ENCODE measurements at regions not wholly inside any gene's neighbourhood (a gene's known extent, or its start where the extent isn't known, plus 50 kb on each side); places are given as distances from the start of the nearest gene placed in this dataset.

- DNase-seq (ENCODE audit: low read depth, low spot score): no peak
- no peaks in the 10 kb centered on the region for H3K27me3 ChIP-seq (ENCODE audit: control insufficient read depth, insufficient read depth, low read length)
- no peaks in the 10 kb centered on the region for H3K36me3 ChIP-seq (ENCODE audit: control insufficient read depth, insufficient read depth, low read length)
- in situ Hi-C loops (cut with HindIII; ENCODE audit: low pct_unique_long_range_greater_than_20kb, low sequenced_read_pairs) (no loop called here), intact Hi-C loops (cut with micrococcal nuclease; ENCODE audit: unreplicated experiment) (no loop called here)
- TF ChIP-seq SIN3A (IDR thresholded peaks at IDR 0.05; ENCODE audit: borderline replicate concordance, insufficient read depth, low read depth, low read length) (no peak), TCF7L2 (IDR thresholded peaks at IDR 0.05; ENCODE audit: low read depth, low read length) (no peak), REST (IDR thresholded peaks at IDR 0.05; ENCODE audit: insufficient read depth in 1 of 2, low read depth in 2 of 2, low read length in 1 of 2) (no peak), CTCF (IDR thresholded peaks at IDR 0.05) (no peak), POLR2AphosphoS5 (IDR thresholded peaks at IDR 0.05; ENCODE audit: low read depth, low read length) (no peak)
- ChIA-PET CTCF (no interaction called here), POLR2A (no interaction called here)
- no TSS peak for BruUV-seq (replicated peaks)
- ATAC-seq: no peak
- no peak overlapping the region for H3K27ac ChIP-seq (ENCODE audit: low read length)
- H3K4me3 ChIP-seq (ENCODE audit: low read depth in 2 of 2, low read length in 2 of 2): no peak overlapping the region
- no peaks in the 10 kb centered on the region for H3K4me1 ChIP-seq (ENCODE audit: control insufficient read depth, insufficient read depth, low read length)
- H3K9me3 ChIP-seq (ENCODE audit: control insufficient read depth, insufficient read depth, low read depth, low read length): no peaks in the 10 kb centered on the region
Observed at GRCh38 chr4:23484689-23485088, 405.2 kb downstream of the PPARGC1A start.

GRCh38 chr4:23483320-23483960 lies 406.4 kb downstream of the PPARGC1A start:
- Histone ChIP-seq H3K9me3 (ENCODE audit: control insufficient read depth, insufficient read depth, low read depth, low read length) (no peaks in the 10 kb centered on the region), H3K36me3 (ENCODE audit: control insufficient read depth, insufficient read depth, low read length) (no peaks in the 10 kb centered on the region), H3K27ac (ENCODE audit: low read length) (no peak overlapping the region), H3K4me1 (ENCODE audit: control insufficient read depth, insufficient read depth, low read length) (no peaks in the 10 kb centered on the region), H3K4me3 (ENCODE audit: low read depth in 2 of 2, low read length in 2 of 2) (no peak overlapping the region), H3K27me3 (ENCODE audit: control insufficient read depth, insufficient read depth, low read length) (no peaks in the 10 kb centered on the region)
- intact Hi-C loops (cut with micrococcal nuclease; ENCODE audit: unreplicated experiment) (no loop called here), in situ Hi-C loops (cut with HindIII; ENCODE audit: low pct_unique_long_range_greater_than_20kb, low sequenced_read_pairs) (no loop called here)
- no peak for ATAC-seq
- BruUV-seq (replicated peaks): no TSS peak
- TF ChIP-seq POLR2AphosphoS5 (IDR thresholded peaks at IDR 0.05; ENCODE audit: low read depth, low read length) (no peak), REST (IDR thresholded peaks at IDR 0.05; ENCODE audit: insufficient read depth in 1 of 2, low read depth in 2 of 2, low read length in 1 of 2) (no peak), CTCF (IDR thresholded peaks at IDR 0.05) (no peak), TCF7L2 (IDR thresholded peaks at IDR 0.05; ENCODE audit: low read depth, low read length) (no peak), SIN3A (IDR thresholded peaks at IDR 0.05; ENCODE audit: borderline replicate concordance, insufficient read depth, low read depth, low read length) (no peak)
- no peak for DNase-seq (ENCODE audit: low read depth, low spot score)
- CTCF ChIA-PET: no interaction called here
- POLR2A ChIA-PET: no interaction called here
